ENCODE measurements at regions not wholly inside any gene's neighbourhood (a gene's known extent, or its start where the extent isn't known, plus 50 kb on each side); places are given as distances from the start of the nearest gene placed in this dataset.
"Not testable (repeated sequence)": the region's sequence is repeated elsewhere in the genome, so short reads cannot be mapped to it uniquely, and the experiment has no call there.

DNA sequence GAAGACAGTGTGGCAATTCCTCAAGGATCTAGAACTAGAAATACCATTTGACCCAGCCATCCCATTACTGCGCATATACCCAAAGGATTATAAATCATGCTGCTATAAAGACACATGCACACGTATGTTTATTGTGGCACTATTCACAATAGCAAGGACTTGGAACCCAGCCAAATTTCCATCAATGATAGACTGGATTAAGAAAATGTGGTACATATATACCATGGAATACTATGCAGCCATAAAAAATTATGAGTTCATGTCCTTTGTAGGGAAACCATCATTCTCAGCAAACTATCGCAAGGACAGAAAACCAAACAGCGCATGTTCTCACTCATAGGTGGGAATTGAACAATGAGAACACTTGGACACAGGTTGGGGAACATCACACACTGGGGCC lies 729.6 kb upstream of the ARPP21 start:
- TF ChIP-seq POLR2A (IDR thresholded peaks at IDR 0.05; ENCODE audit: low read length); GATA1 (IDR thresholded peaks at IDR 0.05; ENCODE audit: low read depth, low read length): not testable (repeated sequence)
